GM18498 (cell line): ENCODE measurements at regions not wholly inside any gene's neighbourhood (a gene's known extent, or its start where the extent isn't known, plus 50 kb on each side); places are given as distances from the start of the nearest gene placed in this dataset.

Experiments used
- ATAC-seq: cut with Tn5 transposase; IDR thresholded peaks from one replicate; pipeline ENCODE4 v1.9.1; 2021; ENCODE audit warnings: mild to moderate bottlenecking, moderate library complexity; ENCODE audit not compliant: unreplicated experiment

DNA sequence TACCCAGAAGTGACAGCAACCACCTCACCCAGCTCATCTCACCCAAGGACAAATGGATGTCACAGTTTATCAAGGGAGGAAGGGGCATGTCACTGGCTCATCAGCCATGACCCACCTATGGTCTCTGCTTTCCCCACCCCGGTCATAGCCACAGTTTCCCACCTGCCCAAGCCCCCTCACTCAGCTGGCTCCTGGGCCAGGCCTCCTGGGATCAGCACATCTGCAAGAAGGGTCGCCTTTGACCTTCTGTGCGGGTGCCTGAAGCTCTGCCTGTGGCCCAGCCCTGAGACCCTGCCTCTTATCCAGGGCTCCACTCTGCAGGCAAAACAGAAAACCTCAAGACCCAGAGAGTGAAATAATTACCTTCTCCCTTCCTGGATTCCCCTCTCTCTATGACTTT is 236.4 kb downstream of the BUD13 start:
- ATAC-seq = no peak

- no peak for ATAC-seq
Measured at GRCh38 chr11:116535994-116536393, 236.8 kb downstream of the BUD13 start.

- no peak for ATAC-seq
Measured at GRCh38 chr11:116535120-116535519, 237.7 kb downstream of the BUD13 start.

- no peak for ATAC-seq
Measured at GRCh38 chr11:116534270-116534975, 238.4 kb downstream of the BUD13 start.

DNA sequence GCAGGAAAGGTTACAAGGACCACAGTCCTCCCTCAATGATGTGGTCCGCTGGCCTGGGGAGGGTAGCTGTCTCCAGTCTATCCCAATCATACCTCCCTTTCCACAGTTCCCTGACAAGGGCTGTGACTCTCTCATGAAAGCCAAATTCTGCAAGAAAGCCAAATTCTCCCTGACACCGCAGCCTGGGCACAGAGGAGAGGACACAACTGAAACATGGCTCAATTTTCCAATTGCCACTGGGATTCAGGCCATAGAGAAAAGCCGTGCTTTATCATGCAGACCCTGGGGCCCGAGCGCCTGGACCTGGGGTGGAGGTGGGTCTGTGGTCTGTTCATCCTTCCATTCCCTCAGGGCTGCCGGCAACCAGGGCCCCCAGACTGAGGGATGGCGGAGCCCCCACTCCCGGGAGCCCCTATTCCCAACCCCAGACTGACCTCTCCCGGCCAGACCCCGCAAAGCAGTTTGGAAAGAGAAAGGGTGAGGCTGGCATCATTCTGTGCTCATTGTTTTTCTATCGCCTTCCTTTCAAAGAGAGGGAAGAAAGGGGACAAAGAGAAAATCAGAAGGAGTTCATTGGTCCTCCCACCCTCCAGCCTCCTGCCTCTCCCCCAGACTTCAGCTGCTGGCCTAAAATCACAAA is 239.5 kb downstream of the BUD13 start:
- no peak for ATAC-seq

DNA sequence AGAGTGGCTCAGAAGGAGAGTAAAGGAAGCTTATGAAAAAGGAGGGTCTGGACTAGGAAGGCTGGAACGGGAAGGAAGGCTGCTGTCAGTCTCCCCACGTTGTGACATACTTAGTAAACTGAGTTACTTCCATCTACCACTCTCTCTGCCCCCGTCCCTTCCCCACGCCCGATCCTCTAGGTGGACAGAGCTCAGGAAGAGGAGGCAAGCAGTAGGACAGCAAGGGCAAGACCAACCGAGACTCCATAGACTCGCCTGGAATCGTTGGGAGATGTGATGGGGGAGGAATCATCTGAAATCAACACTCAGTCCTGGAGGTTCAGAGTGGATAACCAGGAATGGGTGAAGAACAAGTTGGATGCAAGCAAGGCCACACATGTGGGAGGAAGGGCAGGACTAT is 240.7 kb downstream of the BUD13 start:
- ATAC-seq = no peak

DNA sequence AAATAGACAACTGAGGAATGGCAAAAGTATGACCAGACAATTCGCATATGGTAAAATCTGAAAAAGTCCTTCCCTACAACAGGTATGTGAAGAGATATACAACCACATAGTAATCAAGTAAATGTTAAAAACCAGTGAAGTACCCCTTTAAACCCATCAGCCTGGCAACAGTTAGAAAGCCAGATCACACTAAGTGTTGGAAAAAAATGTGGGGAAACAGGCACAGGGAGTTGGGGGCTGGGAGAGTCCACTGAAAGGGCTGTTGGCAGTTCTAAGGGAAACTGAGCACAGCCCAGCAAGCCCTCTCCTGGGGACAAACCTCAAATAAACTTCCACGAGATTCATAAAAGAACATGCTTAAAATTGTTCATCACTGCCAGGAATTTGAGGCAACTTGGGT is 242.1 kb downstream of the BUD13 start:
- ATAC-seq = no peak

GRCh38 chr11:116529271-116529670 is 243.5 kb downstream of the BUD13 start:
- ATAC-seq = no peak

DNA sequence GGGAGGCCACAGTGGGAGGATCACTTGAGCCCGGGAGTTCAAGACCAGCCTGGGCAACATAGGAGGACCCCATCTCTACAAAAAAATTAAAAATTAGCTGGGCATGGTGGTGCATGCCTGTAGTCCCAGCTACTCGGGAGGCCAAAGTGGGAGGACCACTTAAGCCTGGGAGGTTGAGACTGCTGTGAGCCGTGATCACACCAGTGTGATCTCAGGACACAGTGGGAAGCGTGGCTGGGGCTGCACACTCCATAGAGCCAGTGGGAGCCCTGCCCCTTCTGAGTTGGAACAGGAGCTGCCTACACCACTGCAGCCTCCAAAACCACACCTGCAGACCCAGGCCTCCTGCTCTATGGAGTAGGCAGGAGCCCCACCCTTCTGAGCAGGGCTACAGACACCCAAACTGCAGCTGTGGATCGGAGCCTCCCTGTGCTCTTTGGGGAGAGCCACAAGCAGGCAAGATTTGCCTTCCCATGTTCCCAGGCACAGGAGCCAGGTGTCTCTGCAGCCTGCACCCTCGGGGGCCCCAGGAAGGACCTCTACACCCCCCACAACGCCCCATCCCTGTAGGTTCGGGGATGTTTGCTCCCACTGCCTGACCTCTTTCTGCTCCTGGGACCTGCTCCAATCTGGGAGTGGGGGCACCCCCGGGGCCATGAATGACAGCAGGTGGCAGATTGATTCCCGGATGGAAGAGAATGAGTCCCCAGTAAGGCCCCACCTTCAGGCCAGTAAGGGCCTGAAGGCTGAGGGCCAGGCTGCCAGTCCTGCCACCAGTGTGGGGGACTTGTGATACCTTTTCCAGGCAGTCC is 245.4 kb downstream of the BUD13 start:
- ATAC-seq = no peak

DNA sequence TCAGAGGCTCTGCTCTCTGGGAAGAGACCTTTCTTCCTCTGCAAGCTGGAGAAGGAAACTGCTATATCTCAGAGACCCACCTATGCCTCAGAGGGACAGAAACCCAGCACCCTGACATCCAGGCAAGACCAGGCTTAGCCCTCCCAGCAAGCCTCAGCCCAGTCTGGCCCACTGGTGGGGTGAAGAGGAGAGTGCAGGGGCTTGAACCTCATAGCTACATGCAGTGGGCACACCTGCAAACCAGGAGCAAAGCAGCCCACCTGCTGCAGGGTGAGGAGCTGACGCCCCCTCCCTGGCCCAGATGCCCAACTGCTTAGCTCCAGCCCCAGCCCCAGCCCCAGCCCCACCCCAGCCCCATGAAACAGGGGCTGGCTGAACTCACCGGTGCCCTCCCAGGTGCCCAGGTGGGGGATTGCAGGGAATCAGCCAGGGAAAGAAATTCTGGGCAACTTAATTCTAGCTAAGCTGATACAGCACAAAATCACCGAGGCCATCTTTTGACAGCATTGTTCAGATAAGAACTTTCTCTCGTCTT is 246.8 kb downstream of the BUD13 start:
- ATAC-seq = no peak

DNA sequence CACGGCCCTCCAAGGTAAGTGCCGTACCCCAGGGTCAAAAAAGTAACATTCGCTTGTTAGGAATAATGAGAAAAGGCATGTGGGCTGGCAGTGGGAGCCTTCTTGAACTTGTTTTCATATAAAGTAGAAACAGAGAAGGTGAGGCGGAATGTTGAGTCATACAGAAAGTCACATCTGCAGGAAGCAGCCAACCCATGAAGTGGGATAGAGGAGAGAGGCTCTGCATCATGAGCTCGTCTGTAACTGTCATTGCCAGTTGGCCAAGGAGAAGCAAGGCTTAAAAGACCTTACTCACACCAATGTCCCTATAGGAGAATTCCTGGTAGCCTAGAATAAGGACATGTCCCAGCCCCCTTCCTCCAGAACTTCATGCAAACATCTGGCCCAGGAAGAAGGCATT is 253.3 kb downstream of the BUD13 start:
- ATAC-seq = no peak

DNA sequence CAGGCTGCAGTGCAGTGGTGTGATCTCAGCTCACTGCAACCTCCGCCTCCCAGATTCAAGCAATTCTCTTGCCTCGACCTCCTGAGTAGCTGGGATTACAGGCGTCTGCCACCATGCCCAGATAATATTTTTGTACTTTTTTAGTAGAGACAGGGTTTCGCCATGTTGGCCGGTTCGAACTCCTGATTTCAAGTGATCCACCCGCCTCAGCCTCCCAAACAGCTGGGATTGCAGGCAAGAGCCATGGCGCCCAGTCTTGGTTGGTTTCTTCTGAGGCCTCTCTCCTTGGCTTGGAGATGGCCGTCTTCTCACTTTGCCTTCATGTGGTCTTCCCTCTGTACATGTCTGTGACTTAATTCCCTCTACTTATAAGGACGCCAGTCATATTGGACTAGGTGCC is 254.6 kb downstream of the BUD13 start:
- no peak for ATAC-seq

DNA sequence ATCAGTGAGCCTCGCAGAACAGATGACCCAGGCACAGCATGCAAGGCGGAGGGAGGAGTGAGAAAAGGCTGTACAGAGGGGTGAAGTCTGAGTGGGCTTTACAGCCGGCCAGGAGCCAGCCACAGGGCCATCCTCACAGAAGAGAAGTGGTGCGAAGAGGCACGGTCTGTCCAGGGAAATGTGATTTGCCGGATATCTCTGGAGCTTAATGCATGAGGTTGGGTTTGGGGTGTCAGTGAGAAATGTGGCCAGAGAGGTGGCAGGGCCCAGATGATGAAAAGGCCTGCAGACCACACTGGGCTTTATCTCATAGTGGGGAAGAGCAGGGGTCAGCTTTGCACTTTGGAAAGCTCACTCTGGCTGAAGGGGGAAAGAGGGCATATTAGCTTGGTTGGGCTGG is 255.2 kb downstream of the BUD13 start:
- no peak for ATAC-seq

DNA sequence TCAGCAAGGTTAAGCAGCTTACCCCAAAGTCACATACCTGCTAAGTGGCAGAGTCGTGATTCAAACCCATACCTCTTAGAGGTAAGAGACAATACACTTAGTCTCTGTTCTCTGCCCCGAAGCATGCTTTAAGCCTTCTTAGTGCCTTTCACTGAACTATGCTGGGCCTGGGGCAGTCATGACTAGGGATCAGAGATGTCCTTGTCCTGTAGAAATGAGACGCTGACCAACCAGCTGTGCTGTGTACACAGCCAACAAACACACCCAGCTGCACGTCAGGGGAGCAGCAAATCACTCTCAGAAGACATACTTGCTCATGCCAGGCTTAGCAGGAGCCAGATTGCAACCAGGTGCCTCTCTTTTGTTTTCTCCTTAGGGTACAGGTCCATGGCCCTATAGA is 255.7 kb downstream of the BUD13 start:
- no peak for ATAC-seq

- ATAC-seq = no peak
Measured at GRCh38 chr11:116515664-116516184, 257.1 kb downstream of the BUD13 start.

DNA sequence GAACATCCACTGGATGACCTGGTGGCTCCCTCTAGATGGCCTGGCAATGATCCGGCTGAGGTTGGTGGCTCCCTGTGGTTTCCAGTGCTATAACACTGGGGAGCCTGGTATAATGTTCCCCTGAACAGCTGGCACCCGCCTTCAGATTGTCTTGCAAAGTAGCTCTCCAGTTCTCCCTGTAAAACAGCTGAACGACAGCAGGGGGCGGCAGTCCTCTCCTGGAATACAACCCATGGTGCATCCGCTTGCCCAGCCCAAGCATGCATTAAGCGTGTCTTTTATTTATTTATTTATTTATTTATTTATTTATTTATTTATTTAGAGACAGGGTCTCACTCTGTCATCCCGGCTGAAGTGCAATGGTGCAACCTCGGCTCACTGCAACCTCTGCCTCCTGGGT is 258.9 kb downstream of the BUD13 start:
- no peak for ATAC-seq

- ATAC-seq = no peak
Measured at GRCh38 chr11:116513278-116513823, 259.4 kb downstream of the BUD13 start.

- no peak for ATAC-seq
Measured at GRCh38 chr11:116512841-116513240, 259.9 kb downstream of the BUD13 start.

DNA sequence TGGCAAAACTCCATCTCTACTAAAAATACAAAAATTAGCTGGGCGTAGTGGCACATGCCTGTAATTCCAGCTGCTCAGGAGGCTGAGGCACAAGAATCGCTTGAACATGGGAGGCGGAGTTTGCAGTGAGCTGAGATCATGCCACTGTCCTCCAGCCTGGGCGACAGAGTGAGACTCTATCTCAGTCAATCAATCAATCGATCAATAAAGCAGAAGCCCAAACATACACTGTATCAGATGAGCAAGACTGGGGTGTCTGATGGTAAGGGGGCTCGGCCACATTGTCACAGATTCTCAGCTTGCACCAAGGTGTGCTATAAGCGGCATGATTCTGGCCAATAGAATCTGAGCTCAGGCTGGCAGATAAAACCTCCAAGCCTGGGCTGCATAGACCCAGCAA is 261.1 kb downstream of the BUD13 start:
- no peak for ATAC-seq

GRCh38 chr11:116510886-116511650 is 261.7 kb downstream of the BUD13 start:
- ATAC-seq = no peak
